ENCODE measurements at regions not wholly inside any gene's neighbourhood (a gene's known extent, or its start where the extent isn't known, plus 50 kb on each side); places are given as distances from the start of the nearest gene placed in this dataset.
A peak's percentile ranks its signal among the peaks of the same experiment; 100 is the strongest.
"Not testable (repeated sequence)": the region's sequence is repeated elsewhere in the genome, so short reads cannot be mapped to it uniquely, and the experiment has no call there.

DNA sequence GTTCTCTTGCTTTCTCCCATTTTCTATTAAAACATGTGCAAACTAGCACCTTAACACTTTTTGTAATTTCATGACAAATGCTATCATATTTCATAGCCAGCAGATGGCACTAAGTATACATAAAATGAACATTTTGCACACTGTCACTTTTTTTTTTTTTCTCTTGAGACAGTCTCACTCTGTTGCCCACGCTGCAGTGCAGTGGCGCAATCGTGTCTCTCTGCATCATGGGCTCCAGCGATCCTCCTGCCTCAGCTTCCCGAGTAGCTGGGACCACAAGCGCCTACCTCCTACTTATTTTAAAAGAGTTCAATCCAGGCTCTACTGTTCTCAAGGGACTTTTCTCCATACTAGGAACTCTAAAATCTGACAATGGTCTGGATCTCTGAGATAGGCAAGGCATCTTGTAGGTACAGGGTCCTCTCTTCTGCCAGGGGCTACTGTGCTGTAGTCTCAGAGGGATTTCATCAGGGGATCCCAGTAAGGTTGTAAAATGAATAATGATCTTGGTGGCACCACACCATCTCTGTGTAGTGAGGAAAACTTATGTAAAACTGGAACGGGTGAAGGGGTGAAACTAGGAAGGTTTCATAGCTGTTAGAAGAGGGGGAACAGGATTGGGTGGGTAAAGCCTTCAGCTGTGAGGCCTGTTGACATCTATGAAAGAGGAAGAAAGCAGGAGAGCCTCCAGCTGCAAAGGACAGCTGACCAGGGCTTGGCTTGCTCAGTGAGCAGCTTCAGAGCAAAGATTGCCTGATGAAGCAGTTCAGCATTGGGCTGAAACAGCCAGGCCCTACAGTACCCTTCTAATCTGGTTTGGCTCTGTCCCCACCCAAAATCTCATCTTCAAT, 196.9 kb downstream of the AVL9 start:
- DNase-seq (ENCODE audit: low read depth), result peak; percentile 61

- not testable (repeated sequence) for DNase-seq (ENCODE audit: low read depth)
Measured at GRCh38 chr7:32688092-32688491, 192.8 kb downstream of the AVL9 start.

GRCh38 chr7:32681174-32681518, 185.9 kb downstream of the AVL9 start:
- DNase-seq (ENCODE audit: low read depth), result no peak

- DNase-seq (ENCODE audit: low read depth), result no peak
Measured at GRCh38 chr7:32680259-32681173, 185.2 kb downstream of the AVL9 start.

GRCh38 chr7:32679192-32679591, 183.9 kb downstream of the AVL9 start:
- no peak for DNase-seq (ENCODE audit: low read depth)

- no peak for DNase-seq (ENCODE audit: low read depth)
Measured at GRCh38 chr7:32677593-32677992, 182.3 kb downstream of the AVL9 start.

- DNase-seq (ENCODE audit: low read depth), result no peak
Measured at GRCh38 chr7:32676249-32676941, 181.1 kb downstream of the AVL9 start.

GRCh38 chr7:32673275-32673983, 178.1 kb downstream of the AVL9 start:
- DNase-seq (ENCODE audit: low read depth), result no peak

DNA sequence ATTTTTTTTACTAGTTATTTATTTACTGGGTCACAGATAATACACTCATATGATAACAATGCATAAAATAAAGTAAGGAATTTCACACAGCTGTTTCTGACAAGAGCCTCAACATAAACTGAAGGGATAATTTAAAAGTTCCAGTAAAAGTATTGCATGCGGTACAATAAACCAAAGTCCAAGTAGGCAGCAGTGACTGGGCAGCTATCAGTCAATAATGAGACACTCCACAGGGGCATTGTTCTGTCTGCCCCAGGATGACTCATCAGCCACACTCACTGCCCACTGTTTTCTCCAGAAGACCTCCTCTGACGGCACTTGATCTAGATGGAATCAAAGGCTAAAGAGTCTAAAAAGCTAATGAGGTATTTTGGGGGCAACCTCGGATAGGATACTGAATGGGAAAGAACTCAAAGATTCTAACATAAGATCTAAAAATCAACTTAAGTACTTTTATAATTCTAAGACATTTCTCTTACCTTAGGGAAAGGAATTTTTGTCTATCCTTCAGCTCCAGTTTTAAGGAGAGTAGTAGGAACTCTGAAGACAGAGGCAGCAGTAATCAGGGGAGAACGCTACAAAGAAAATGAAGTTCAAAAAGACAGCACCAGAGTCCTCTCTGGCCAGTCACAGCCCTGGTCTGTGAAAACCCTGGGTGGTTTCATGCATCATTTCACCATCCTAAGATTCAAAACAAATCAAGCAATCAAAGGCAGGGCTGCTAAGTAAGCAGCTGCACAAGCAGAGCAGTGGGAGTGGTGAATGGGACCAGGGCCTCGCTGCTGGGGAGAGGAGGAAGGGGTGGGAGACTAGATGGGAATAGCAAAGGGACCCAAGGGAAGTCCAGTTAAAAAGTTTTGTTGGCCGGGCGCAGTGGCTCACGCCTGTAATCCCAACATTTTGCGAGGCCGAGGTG, 175.1 kb downstream of the AVL9 start:
- DNase-seq (ENCODE audit: low read depth), result peak; percentile 90

DNA sequence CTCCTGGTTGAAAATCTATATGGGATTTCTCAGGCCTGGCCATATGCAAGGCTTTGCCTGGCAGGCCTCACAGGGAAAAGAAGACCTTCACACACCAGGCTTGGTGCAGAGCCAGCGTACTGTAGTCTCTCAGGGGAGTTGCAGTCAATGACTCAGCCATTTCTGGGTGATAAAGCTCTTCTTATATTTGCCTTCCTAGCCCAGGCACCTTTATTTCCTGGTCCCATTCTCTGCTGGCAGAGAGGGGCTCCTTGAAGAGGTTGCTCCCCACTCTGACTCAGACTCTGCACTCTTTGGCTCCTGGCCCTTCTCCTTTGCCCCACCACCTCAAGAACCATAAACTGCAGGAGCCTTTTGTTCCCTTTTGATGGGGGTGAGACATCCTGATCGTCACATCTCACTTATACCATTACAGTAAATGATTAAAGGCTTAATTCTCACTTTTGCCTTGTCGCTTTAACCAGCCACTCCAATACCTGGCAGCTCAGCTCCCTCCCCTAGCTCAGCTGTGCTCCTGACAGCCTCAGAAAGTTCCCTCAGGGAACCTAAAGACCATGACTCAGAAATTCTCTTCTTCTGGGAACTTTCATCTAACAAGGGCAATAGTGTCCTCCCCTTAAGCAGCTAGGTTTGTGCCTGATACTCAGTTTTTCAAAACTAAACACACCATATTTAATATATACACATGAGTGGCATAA, 174.0 kb downstream of the AVL9 start:
- peak; percentile 71 for DNase-seq (ENCODE audit: low read depth)

DNA sequence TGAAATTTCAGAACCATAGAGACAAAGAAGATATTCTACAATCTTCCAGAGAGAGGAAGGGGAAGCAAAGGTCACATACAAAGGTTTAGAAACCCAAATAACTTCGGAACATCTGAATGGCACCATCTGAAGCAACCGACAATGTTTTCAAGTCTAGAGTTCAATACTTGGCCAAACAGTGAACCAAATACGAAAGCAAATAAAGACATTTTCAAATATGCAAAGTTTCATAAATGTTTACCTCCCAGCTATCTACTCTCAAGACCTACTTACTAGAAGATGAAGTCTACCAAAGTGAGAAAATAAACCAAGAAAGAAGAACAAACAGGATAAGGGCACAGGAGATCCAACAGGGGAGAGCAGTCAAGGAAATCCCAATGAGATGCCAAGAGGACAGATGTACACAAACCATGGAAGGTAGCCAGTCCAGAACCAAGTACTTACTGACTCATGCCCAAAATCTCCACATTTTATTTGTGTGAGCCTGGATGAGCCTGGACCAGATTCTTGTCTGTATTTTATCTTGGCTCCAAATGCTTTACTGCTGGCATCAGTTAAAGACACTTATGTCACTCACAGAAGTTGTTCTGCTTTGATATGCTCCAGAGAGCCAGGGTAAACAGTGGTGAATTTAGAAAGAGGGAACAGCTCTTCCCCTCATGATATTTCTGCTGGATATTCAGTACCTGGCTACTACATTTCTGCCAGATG, 173.3 kb downstream of the AVL9 start:
- peak; percentile 44 for DNase-seq (ENCODE audit: low read depth)

- not testable (repeated sequence) for DNase-seq (ENCODE audit: low read depth)
Measured at GRCh38 chr7:32667586-32667985, 172.3 kb downstream of the AVL9 start.

GRCh38 chr7:32663805-32664211, 168.5 kb downstream of the AVL9 start:
- DNase-seq (ENCODE audit: low read depth), result not testable (repeated sequence)

DNA sequence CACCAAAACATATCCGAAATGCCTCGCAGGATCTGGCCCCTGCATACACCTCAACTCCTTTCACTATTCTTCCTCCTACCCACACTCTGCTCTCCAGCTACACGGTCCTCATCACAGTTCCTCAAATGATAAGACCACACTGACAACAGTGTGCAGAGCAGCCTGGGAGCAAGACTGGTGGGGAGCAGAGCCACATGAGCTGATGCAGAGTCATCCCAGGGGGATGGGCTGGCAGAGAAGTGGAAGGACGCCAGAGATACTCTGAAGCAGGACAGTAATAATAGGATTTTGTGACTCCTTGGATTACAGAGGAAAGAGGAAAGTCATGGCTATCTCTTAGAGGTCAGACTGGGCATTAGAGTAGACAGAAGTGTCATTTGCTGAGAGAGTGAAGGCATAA, 167.2 kb downstream of the AVL9 start:
- peak; percentile 48 for DNase-seq (ENCODE audit: low read depth)

DNA sequence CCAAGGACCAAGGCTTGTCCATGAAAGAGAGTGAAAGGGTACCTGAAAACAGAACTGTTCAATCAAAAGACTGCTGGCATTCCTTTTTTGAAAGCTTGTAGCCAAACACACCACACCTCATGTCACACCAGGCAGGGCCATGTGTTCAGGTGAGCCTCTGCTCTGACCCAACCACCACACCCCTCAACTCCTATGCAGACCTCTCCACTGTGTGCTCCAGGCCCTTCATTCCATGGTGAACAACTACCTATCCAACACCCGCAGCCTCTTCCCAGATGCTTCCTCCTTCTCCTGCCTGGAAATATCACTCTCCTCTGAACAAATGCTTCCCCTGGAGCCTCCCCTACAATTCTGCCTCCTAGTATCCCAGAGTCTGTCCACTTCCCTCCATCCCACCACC, 166.6 kb downstream of the AVL9 start:
- no peak for DNase-seq (ENCODE audit: low read depth)

DNA sequence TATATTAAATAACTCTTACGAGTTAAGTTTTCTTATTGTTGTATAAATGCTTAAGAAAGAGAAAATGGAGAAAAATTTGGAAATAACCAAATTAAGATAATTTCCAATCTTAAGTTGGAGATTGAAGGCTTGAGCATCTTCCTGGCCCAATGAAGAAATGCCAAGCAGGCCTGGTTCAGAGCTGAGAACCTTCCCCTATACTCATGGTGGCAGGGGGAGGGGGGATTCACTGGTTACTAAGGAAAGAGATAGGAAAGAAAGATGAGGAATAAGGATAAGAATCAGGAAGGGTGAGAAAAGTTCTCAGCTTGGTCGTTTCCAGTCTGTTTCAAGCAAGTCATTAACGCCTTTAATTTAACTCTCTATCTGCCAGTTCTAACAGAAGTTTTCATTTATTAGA, 166.2 kb downstream of the AVL9 start:
- no peak for DNase-seq (ENCODE audit: low read depth)

DNA sequence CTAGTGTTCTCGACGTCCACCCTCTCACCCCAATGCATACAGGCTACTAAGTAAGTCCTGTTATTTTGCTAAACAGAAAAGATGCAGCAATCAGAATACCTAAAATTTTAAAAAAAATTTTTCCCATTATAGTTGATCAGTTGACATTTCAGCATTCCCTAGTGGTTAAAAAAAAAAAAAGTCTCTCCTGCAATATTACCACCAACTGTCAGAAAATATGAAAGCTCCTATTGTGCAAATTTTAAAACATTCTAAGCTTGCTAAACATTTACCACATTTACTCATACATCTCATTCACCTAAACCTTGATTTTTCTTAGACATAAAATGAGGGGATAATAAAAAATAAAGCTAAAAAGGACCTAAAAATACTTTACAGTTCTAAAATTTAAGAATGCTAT, 165.6 kb downstream of the AVL9 start:
- no peak for DNase-seq (ENCODE audit: low read depth)

- no peak for DNase-seq (ENCODE audit: low read depth)
Measured at GRCh38 chr7:32659853-32660252, 164.6 kb downstream of the AVL9 start.

- DNase-seq (ENCODE audit: low read depth), result peak; percentile 15
Measured at GRCh38 chr7:32658467-32658869, 163.2 kb downstream of the AVL9 start.

All from myocyte (in vitro differentiated cells).